ENCODE measurements at regions not wholly inside any gene's neighbourhood (a gene's known extent, or its start where the extent isn't known, plus 50 kb on each side); places are given as distances from the start of the nearest gene placed in this dataset.

- 89% methylated on average over 4 of the region's 4 CpGs for WGBS
- Histone ChIP-seq H3K27me3 (no peaks in the 10 kb centered on the region), H3K4me3 (no peak overlapping the region), H3K9me3 (no peaks in the 10 kb centered on the region), H3K4me1 (no peaks in the 10 kb centered on the region), H3K36me3 (no peaks in the 10 kb centered on the region), H3K27ac (replicated peaks in 1 of 4) (no peak overlapping the region)
- no peak for DNase-seq (ENCODE audit: extremely low spot score)
- intact Hi-C loops (cut with DNase I): no loop called here
- TF ChIP-seq POLR2A (IDR thresholded peaks at IDR 0.05; ENCODE audit: low read depth): no peak
- TF ChIP-seq EP300 (IDR thresholded peaks at IDR 0.05): no peak
- no peak for TF ChIP-seq CTCF (IDR thresholded peaks at IDR 0.05)
- TF ChIP-seq POLR2AphosphoS5 (IDR thresholded peaks at IDR 0.05): no peak
These were observed 433.9 kb downstream of the KCNJ2 start for GRCh38 chr17:70603226-70603625.

GRCh38 chr17:70604854-70605253, 435.5 kb downstream of the KCNJ2 start:
- Histone ChIP-seq H3K9me3 (no peaks in the 10 kb centered on the region), H3K27me3 (no peaks in the 10 kb centered on the region), H3K4me3 (no peak overlapping the region), H3K36me3 (no peaks in the 10 kb centered on the region), H3K4me1 (no peaks in the 10 kb centered on the region), H3K27ac (replicated peaks in 1 of 4) (no peak overlapping the region)
- TF ChIP-seq POLR2AphosphoS5 (IDR thresholded peaks at IDR 0.05): no peak
- TF ChIP-seq POLR2A (IDR thresholded peaks at IDR 0.05; ENCODE audit: low read depth): no peak
- TF ChIP-seq EP300 (IDR thresholded peaks at IDR 0.05): no peak
- TF ChIP-seq CTCF (IDR thresholded peaks at IDR 0.05): no peak
- WGBS: 59% methylated on average over 1 of the region's 1 CpG
- DNase-seq (ENCODE audit: extremely low spot score): no peak
- intact Hi-C loops (cut with DNase I): no loop called here

DNA sequence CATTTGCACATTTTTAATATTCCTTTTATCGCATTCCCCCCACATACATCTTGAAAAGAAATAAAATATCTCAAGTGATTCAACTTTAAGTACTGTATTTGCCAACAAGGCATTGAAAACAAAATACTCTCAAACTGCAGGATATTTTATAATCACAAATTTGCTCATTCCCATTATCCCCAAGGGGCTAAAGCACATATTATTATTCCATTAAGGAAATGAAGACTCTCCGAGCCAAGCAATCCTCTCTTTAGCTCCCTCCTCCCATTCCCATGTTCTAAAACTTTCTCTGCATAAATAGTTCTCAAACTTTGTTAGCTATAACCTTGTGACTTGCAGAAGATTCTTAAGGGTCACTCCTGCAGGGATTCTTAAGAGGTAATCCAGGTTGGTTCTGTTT, 436.8 kb downstream of the KCNJ2 start:
- no peaks in the 10 kb centered on the region for H3K4me1 ChIP-seq
- WGBS: 75% methylated on average over 2 of the region's 2 CpGs
- H3K27ac ChIP-seq (replicated peaks in 1 of 4): no peak overlapping the region
- H3K4me3 ChIP-seq: no peak overlapping the region
- H3K27me3 ChIP-seq: no peaks in the 10 kb centered on the region
- H3K36me3 ChIP-seq: no peaks in the 10 kb centered on the region
- TF ChIP-seq CTCF (IDR thresholded peaks at IDR 0.05) (no peak), POLR2AphosphoS5 (IDR thresholded peaks at IDR 0.05) (no peak), POLR2A (IDR thresholded peaks at IDR 0.05; ENCODE audit: low read depth) (no peak), EP300 (IDR thresholded peaks at IDR 0.05) (no peak)
- no peaks in the 10 kb centered on the region for H3K9me3 ChIP-seq
- intact Hi-C loops (cut with DNase I): no loop called here
- no peak for DNase-seq (ENCODE audit: extremely low spot score)

DNA sequence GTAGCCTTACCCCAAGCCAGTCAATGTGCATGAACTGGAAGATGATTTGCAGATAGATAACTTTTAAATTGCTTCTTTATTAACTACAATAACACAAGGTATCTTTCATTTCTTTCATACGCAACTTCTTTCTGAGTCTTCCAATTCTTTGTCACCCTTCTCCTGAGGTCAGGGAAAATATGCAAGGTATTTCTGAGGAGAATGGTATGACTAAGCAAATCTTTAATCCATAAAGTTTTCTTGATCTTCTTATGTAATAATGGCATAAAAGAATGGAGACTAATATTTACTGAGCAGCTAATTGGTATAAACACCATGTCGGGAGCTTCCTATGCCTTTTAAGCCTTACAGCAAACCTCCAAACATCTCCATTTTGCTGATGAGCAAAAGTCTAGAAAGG, 438.9 kb downstream of the KCNJ2 start:
- no peaks in the 10 kb centered on the region for H3K36me3 ChIP-seq
- no peak overlapping the region for H3K4me3 ChIP-seq
- intact Hi-C loops (cut with DNase I): no loop called here
- no peaks in the 10 kb centered on the region for H3K4me1 ChIP-seq
- no peak for DNase-seq (ENCODE audit: extremely low spot score)
- TF ChIP-seq EP300 (IDR thresholded peaks at IDR 0.05) (no peak), POLR2A (IDR thresholded peaks at IDR 0.05; ENCODE audit: low read depth) (no peak)
- H3K27ac ChIP-seq (replicated peaks in 1 of 4): no peak overlapping the region
- no peaks in the 10 kb centered on the region for H3K27me3 ChIP-seq
- 72% methylated on average over 2 of the region's 2 CpGs for WGBS
- no peaks in the 10 kb centered on the region for H3K9me3 ChIP-seq

- Histone ChIP-seq H3K27me3 (no peaks in the 10 kb centered on the region), H3K4me3 (no peak overlapping the region), H3K9me3 (no peaks in the 10 kb centered on the region), H3K36me3 (no peaks in the 10 kb centered on the region), H3K27ac (replicated peaks in 1 of 4) (no peak overlapping the region), H3K4me1 (no peaks in the 10 kb centered on the region)
- TF ChIP-seq POLR2A (IDR thresholded peaks at IDR 0.05; ENCODE audit: low read depth) (no peak), POLR2AphosphoS5 (IDR thresholded peaks at IDR 0.05) (no peak), CTCF (IDR thresholded peaks at IDR 0.05) (no peak), EP300 (IDR thresholded peaks at IDR 0.05) (no peak)
- WGBS: 86% methylated on average over 2 of the region's 2 CpGs
- DNase-seq (ENCODE audit: extremely low spot score): no peak
- intact Hi-C loops (cut with DNase I): no loop called here
These were observed 439.6 kb downstream of the KCNJ2 start for GRCh38 chr17:70608957-70609356.
